Panc1 (cell line): ENCODE measurements at regions not wholly inside any gene's neighbourhood (a gene's known extent, or its start where the extent isn't known, plus 50 kb on each side); places are given as distances from the start of the nearest gene placed in this dataset.

Experiments used
- ATAC-seq: fragments of 200-7000 bp; cut with Tn5 transposase; 2 replicates; pipeline ENCODE4 v1.9.1; 2020; ENCODE audit warnings: mild to moderate bottlenecking, moderate library complexity
- BruUV-seq: library from RNA; stranded (reverse); fragments of 400-500 nt; replicated peaks from 2 replicates; lab custom pipeline; 2021; lab: Mats Ljungman, UMichigan
- CTCF ChIA-PET: fragments of 300-600 bp; sonication (Branson Sonifier 250); formaldehyde crosslinking; loops from one replicate; lab custom pipeline; 2022; ENCODE audit warnings: antibody characterized with exemption; lab: Charles Lee
- POLR2A ChIA-PET: fragments of 300-600 bp; sonication (Branson Sonifier 250); formaldehyde crosslinking; loops from one replicate; lab custom pipeline; 2022; ENCODE audit warnings: antibody characterized with exemption; lab: Charles Lee
- DNase-seq: peaks from one replicate; pipeline ENCODE4 v3.0.0-alpha.2; 2010; ENCODE audit warnings: low read depth, low spot score
- H3K27ac ChIP-seq: 2 replicates; pipeline ENCODE4 v1.5.1; 2011; ENCODE audit warnings: mild to moderate bottlenecking, low read length, inconsistent platforms
- H3K27me3 ChIP-seq: fragments of 200-500 bp; sonication (Bioruptor generic); 2 replicates; pipeline ENCODE4 v1.6.0; 2014; ENCODE audit warnings: low read length, inconsistent platforms; ENCODE audit not compliant: control insufficient read depth, insufficient read depth
- H3K36me3 ChIP-seq: fragments of 200-500 bp; sonication (Bioruptor generic); 2 replicates; pipeline ENCODE4 v1.5.1; 2014; ENCODE audit warnings: inconsistent platforms, mild to moderate bottlenecking, low read length, moderate library complexity; ENCODE audit not compliant: control insufficient read depth, insufficient read depth
- H3K4me1 ChIP-seq: 2 replicates; pipeline ENCODE4 v1.5.1; 2011; ENCODE audit warnings: inconsistent platforms, mild to moderate bottlenecking, low read length, moderate library complexity; ENCODE audit not compliant: control insufficient read depth, insufficient read depth
- H3K4me3 ChIP-seq, 2 experiments: 2 replicates each; pipeline ENCODE4 v1.5.1; 2011 to 2012; ENCODE audit warnings: low read depth in 2 of 2, low read length in 2 of 2, mild to moderate bottlenecking in 2 of 2, inconsistent platforms in 1 of 2, moderate library complexity in 1 of 2
- H3K9me3 ChIP-seq: fragments of 200-500 bp; sonication (Bioruptor generic); 2 replicates; pipeline ENCODE4 v1.5.1; 2014; ENCODE audit warnings: low read depth, mild to moderate bottlenecking, inconsistent platforms, low read length, moderate library complexity; ENCODE audit not compliant: control insufficient read depth, insufficient read depth
- CTCF ChIP-seq: fragments of 450-650 bp; IDR thresholded peaks from 2 replicates; pipeline ENCODE4 v1.5.1; 2017; ENCODE audit warnings: mild to moderate bottlenecking
- POLR2AphosphoS5 ChIP-seq: IDR thresholded peaks from 2 replicates; pipeline ENCODE4 v1.6.1; 2012; ENCODE audit warnings: mild to moderate bottlenecking, low read depth, low read length, moderate library complexity
- REST ChIP-seq, 2 experiments: IDR thresholded peaks; 2 replicates each; pipeline ENCODE4 v1.6.1; 2011 to 2012; ENCODE audit warnings: low read depth in 2 of 2, control low read depth in 1 of 2, low read length in 1 of 2, mild to moderate bottlenecking in 1 of 2, moderate library complexity in 1 of 2; ENCODE audit not compliant: insufficient read depth in 1 of 2
- SIN3A ChIP-seq: IDR thresholded peaks from 2 replicates; pipeline ENCODE4 v1.6.1; 2012; ENCODE audit warnings: low read depth, mild to moderate bottlenecking, low read length, moderate library complexity, borderline replicate concordance; ENCODE audit not compliant: insufficient read depth
- TCF7L2 ChIP-seq: IDR thresholded peaks from 2 replicates; pipeline ENCODE4 v1.6.1; 2011; ENCODE audit warnings: mild to moderate bottlenecking, low read depth, low read length, inconsistent platforms
- in situ Hi-C: cut with HindIII; loops from 2 replicates; pipeline ENCODE4 v1.10.0; 2016; ENCODE audit warnings: low sequenced_read_pairs, low pct_unique_long_range_greater_than_20kb
- intact Hi-C: fragments of 100-400 bp; cut with micrococcal nuclease; formaldehyde crosslinking; loops from one replicate; pipeline ENCODE4 v1.10.0; 2022; ENCODE audit not compliant: unreplicated experiment

GRCh38 chr3:18888370-18888769 lies 259.9 kb upstream of the KCNH8 start:
- no peak overlapping the region for H3K27ac ChIP-seq
- POLR2A ChIA-PET: no interaction called here
- no peaks in the 10 kb centered on the region for H3K9me3 ChIP-seq
- BruUV-seq: no TSS peak
- no peaks in the 10 kb centered on the region for H3K36me3 ChIP-seq
- H3K27me3 ChIP-seq: no peaks in the 10 kb centered on the region
- H3K4me1 ChIP-seq: no peaks in the 10 kb centered on the region
- no peak for DNase-seq
- TF ChIP-seq TCF7L2 (no peak), REST (IDR thresholded peaks at IDR 0.05; ENCODE audit: insufficient read depth in 1 of 2, low read depth in 2 of 2, low read length in 1 of 2) (no peak), CTCF (no peak), SIN3A (no peak), POLR2AphosphoS5 (no peak)
- in situ Hi-C loops (no loop called here), intact Hi-C loops (no loop called here)
- CTCF ChIA-PET: interaction anchor here (0.6 kb wide), 1 partner anchor 1241 kb away, joined by 4 read pairs; no protein-coding TSS in a partner anchor
- no peak for ATAC-seq
- H3K4me3 ChIP-seq: no peak overlapping the region

DNA sequence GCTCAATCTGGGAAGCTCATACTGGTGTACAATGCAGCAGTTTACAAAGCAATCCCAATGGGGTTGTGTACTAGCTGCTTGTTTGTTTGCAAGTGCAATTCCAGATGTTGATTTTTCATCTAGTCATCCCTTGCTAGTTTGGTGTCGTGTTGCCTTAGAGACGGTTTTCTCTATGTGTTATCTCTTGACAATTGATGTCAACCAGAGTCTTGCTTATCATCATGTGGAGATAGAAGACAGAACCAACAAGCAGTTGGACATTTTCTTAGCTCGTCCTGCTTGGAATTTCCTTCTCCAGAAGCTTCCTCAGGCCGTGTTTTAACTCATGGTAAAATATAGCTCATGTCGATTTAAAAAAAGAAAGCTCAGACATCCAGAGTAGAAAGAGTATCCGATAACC lies 262.0 kb upstream of the KCNH8 start:
- no peaks in the 10 kb centered on the region for H3K4me1 ChIP-seq
- no peaks in the 10 kb centered on the region for H3K27me3 ChIP-seq
- CTCF ChIA-PET: no interaction called here
- DNase-seq (no peak), ATAC-seq (no peak)
- in situ Hi-C loops: no loop called here
- TF ChIP-seq REST (IDR thresholded peaks at IDR 0.05; ENCODE audit: insufficient read depth in 1 of 2, low read depth in 2 of 2, low read length in 1 of 2) (no peak), CTCF (no peak), POLR2AphosphoS5 (no peak), SIN3A (no peak), TCF7L2 (no peak)
- H3K9me3 ChIP-seq: no peaks in the 10 kb centered on the region
- BruUV-seq: no TSS peak
- intact Hi-C loops: no loop called here
- H3K27ac ChIP-seq: no peak overlapping the region
- POLR2A ChIA-PET: no interaction called here
- no peak overlapping the region for H3K4me3 ChIP-seq
- no peaks in the 10 kb centered on the region for H3K36me3 ChIP-seq
